Gastrocnemius medialis (tissue), 4 donors: ENCODE measurements at regions not wholly inside any gene's neighbourhood (a gene's known extent, or its start where the extent isn't known, plus 50 kb on each side); places are given as distances from the start of the nearest gene placed in this dataset.
"Not testable (repeated sequence)": the region's sequence is repeated elsewhere in the genome, so short reads cannot be mapped to it uniquely, and the experiment has no call there.

Experiments used
- CTCF ChIP-seq, 5 experiments: fragments of 450-650 bp in 3 of 5; fragments of 200-600 bp in 2 of 5; sonication (generic) in 2 of 5; IDR thresholded peaks in 4 of 5; conservative IDR thresholded peaks in 1 of 5; 1 replicate in 4 of 5; 2 replicates in 1 of 5; pipeline ENCODE4 v1.5.1; 2016 to 2019; ENCODE audit warnings: antibody characterized with exemption in 5 of 5, mild to moderate bottlenecking in 3 of 5, moderate library complexity in 3 of 5
- POLR2A ChIP-seq, 2 donors: fragments of 450-650 bp; IDR thresholded peaks; one replicate each; pipeline ENCODE4 v1.6.1; 2017; ENCODE audit warnings: antibody characterized with exemption in 2 of 2, mild to moderate bottlenecking in 2 of 2, moderate library complexity in 2 of 2

GRCh38 chr5:118570276-118570675, 418.1 kb downstream of the DTWD2 start:
- not testable (repeated sequence) for TF ChIP-seq POLR2A (IDR thresholded peaks at IDR 0.05); CTCF (IDR thresholded peaks at IDR 0.05 in 4 of 5, conservative IDR thresholded peaks at IDR 0.05 in 1 of 5)
